Fibroblast of pulmonary artery (primary cell): ENCODE measurements at regions not wholly inside any gene's neighbourhood (a gene's known extent, or its start where the extent isn't known, plus 50 kb on each side); places are given as distances from the start of the nearest gene placed in this dataset.

Source experiments
- DNase-seq: peaks from one replicate; pipeline ENCODE4 v3.0.0-alpha.2; 2010; ENCODE audit warnings: low read depth
- H3K4me3 ChIP-seq: replicated peaks from 2 replicates; pipeline ENCODE4 v1.5.1; 2011; ENCODE audit warnings: low read depth, mild to moderate bottlenecking, control low read depth, low read length, moderate library complexity
- TF ChIP-seq, protein P1 (sequence below): IDR thresholded peaks from 2 replicates; pipeline ENCODE4 v1.5.1; 2011; ENCODE audit warnings: mild to moderate bottlenecking, control low read depth, low read length, inconsistent platforms; ENCODE audit errors: missing control alignments

DNA sequence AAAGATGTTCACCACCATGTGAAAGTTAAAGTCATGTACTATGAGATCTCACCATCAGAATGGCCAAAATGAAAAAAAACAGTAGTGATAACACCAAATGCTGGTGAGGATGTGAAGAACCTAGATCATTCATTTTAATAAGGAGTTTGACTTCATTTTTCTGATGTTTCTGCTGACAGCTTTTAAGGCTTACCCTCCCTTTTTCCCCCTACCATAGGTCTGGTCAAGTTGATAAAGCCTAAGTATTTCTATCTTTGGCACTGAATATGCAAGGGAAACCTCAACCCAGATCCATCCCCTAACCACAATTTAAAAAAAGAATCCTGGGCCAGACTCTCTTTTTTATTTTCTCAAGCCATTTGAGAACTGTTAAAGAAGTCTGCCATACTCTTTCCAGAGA, 689.6 kb upstream of the FOXG1 start:
- TF ChIP-seq, protein P1, sequence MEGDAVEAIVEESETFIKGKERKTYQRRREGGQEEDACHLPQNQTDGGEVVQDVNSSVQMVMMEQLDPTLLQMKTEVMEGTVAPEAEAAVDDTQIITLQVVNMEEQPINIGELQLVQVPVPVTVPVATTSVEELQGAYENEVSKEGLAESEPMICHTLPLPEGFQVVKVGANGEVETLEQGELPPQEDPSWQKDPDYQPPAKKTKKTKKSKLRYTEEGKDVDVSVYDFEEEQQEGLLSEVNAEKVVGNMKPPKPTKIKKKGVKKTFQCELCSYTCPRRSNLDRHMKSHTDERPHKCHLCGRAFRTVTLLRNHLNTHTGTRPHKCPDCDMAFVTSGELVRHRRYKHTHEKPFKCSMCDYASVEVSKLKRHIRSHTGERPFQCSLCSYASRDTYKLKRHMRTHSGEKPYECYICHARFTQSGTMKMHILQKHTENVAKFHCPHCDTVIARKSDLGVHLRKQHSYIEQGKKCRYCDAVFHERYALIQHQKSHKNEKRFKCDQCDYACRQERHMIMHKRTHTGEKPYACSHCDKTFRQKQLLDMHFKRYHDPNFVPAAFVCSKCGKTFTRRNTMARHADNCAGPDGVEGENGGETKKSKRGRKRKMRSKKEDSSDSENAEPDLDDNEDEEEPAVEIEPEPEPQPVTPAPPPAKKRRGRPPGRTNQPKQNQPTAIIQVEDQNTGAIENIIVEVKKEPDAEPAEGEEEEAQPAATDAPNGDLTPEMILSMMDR = no peak
- H3K4me3 ChIP-seq = no peak overlapping the region
- DNase-seq = no peak

DNA sequence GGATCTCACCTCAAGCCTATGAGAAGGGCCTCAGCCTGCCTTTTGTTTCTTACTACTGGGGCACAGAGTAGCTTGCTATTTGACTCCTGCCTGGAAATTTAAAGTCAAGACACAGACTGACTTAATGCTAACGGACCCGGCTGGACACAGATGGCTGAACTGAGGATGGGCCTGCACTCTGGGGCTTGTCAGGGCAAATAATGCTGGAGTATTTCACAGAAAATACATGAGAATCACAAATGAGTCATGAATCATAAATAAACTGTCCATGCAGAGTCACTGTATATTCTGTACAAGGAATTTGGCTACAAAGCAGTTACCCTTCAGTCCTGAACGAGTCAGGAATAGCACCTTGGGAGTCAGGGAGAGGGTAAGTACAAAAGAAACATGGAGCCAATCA, 683.2 kb upstream of the FOXG1 start:
- TF ChIP-seq, protein P1 = no peak
- no peak overlapping the region for H3K4me3 ChIP-seq
- no peak for DNase-seq

DNA sequence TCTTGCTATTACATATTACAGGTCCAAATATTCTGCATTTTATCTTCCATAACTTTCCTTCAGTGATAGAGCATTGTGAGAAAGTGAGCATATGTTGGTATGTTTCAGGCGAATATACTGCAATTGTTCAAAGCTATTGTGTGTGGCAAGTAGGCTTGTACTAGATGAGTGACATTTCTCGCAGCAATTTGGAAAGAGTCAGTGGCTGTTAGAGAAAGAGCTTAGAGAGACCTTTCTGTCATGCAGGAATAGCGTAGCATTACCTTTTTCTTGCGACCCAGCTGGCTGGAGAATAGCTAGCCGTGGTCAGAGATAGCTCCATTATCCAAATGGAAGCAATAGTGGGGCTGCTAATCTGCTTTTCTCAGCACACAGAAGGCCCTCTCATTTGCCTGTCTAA, 678.5 kb upstream of the FOXG1 start:
- H3K4me3 ChIP-seq = no peak overlapping the region
- no peak for DNase-seq
- TF ChIP-seq, protein P1 = no peak

DNA sequence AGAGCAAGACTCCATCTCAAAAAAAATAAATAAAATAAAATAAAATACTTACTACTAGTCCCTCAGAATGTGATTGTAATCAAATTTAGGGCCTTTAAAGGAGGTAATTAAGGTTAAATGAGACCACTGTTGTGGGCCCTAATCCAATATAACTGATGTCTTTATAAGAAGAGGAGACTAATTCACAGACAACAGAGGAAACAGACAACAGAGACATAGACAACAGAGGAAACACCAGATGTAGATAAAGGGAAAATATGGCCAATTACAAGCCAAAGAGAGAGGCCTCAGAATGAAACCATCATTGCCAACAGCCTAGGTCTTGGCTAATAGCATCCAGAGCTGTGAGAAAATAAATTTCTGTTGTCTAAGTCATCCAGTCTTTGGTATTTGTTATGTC, 669.0 kb upstream of the FOXG1 start:
- DNase-seq = peak; percentile 23
- no peak overlapping the region for H3K4me3 ChIP-seq
- TF ChIP-seq, protein P1 = no peak

DNA sequence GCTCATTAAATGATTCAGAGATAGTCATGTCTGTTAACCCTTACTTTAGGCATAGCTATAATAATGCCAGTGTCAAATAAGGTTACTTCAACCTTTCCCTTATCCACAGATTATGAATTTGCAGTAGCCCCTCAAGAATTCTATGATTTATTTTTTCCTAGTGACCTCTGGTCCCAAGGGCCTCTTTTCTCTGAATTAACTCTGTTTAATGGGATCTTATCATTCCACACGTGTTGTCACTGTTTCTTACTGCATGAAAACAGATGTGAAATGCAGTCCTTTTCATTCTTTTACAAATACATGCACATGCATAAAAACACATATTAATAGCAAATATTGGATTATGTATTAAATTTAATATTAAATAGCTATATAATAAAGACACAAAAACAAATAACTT, 667.7 kb upstream of the FOXG1 start:
- no peak overlapping the region for H3K4me3 ChIP-seq
- no peak for DNase-seq
- TF ChIP-seq, protein P1 = no peak

DNA sequence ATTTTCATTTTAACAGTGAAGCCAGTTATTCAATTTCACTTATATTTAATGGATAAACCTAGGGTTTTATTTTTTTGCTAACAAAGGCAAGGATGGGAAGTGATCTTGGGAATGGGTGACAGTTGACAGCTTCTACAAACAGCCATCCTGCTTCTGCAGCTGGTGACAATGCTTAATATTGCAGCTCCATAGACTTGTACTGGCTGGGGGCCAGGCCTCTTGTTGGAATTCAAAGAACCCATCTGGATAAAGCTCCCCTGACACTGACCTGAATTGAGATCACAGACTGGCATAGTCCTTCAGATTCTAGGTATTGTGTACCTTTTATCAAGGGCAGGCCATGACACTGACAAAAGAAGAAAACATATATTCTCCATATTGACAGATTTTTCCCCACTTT, 664.6 kb upstream of the FOXG1 start:
- TF ChIP-seq, protein P1 = no peak
- DNase-seq = peak; percentile 3

DNA sequence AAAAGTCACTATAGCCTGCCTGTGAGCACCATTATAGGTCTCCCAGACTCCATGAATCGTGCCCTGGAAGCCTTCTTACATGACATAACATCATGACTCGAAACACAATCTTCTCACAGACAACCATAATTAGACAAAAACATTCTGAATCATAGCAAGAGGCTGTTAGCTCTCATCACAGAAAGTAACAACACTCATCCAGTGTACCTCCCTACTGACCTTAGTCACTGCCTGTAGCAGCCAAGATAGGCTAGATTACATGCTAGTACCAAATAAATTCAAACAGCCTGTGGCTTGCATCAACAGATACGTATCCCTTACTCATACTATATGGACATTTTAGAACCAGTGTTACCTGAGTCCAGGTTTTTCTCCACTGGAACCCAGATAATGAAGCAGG, 663.8 kb upstream of the FOXG1 start:
- DNase-seq = peak; percentile 39
- no peak overlapping the region for H3K4me3 ChIP-seq
- TF ChIP-seq, protein P1 = no peak

More for the DNA sequence above, 664.6 kb upstream of the FOXG1 start:
- no peak overlapping the region for H3K4me3 ChIP-seq
